K562 (cell line): ENCODE measurements at regions not wholly inside any gene's neighbourhood (a gene's known extent, or its start where the extent isn't known, plus 50 kb on each side); places are given as distances from the start of the nearest gene placed in this dataset.

ENCODE experiments used
- ATAC-seq: fragments of 200-7000 bp; cut with Tn5 transposase; 3 replicates; pipeline ENCODE4 v1.9.1; 2020; ENCODE audit warnings: moderate library complexity
- BruUV-seq: library from RNA; stranded (reverse); fragments of 400-500 nt; replicated peaks from 2 replicates; lab custom pipeline; 2021; lab: Mats Ljungman, UMichigan
- CTCF ChIA-PET: fragments of 300-600 bp; formaldehyde crosslinking; extraction: SDS; loops from one replicate; lab custom pipeline; 2021; ENCODE audit warnings: low intra/inter-chr PET ratio; lab: Yijun Ruan, JAX
- POLR2A ChIA-PET: fragments of 300-600, 350-650 bp; sonication (Branson Sonifier 250); formaldehyde crosslinking; extraction: SDS; loops from one replicate; lab custom pipeline; 2021; ENCODE audit warnings: antibody characterized with exemption, inconsistent platforms; lab: Yijun Ruan, JAX
- DNase-seq, 4 experiments: peaks; one replicate each; pipeline versions ENCODE4 v3.0.0 to v3.0.0-alpha.2; 2011 to 2018; ENCODE audit warnings: low spot score in 3 of 4, mixed read lengths in 3 of 4; ENCODE audit errors: extremely low read depth in 1 of 4
- FAIRE-seq: peaks from 2 replicates; lab custom pipeline; 2011; peaks lifted over from hg19 to GRCh38; lab: Jason Lieb, UNC
- H2AFZ ChIP-seq: 2 replicates; pipeline ENCODE4 v1.6.0; 2011; ENCODE audit warnings: low read depth, low read length, control low read depth, inconsistent platforms
- H3K27ac ChIP-seq: fragments of 200-600 bp; 3 replicates; pipeline ENCODE4 v1.8.0; 2011; ENCODE audit warnings: low read depth, mild to moderate bottlenecking, control low read depth, inconsistent platforms, low read length, moderate library complexity, mixed read lengths; ENCODE audit errors: extremely low read depth
- H3K27me3 ChIP-seq, 2 experiments: fragments of 300-600 bp in 1 of 2; 2 replicates in 1 of 2; 3 replicates in 1 of 2; pipeline versions ENCODE4 v1.6.0 to v1.8.0; 2011; ENCODE audit warnings: inconsistent platforms in 2 of 2, low read length in 2 of 2, mild to moderate bottlenecking in 1 of 2, mixed read lengths in 1 of 2, moderate library complexity in 1 of 2; ENCODE audit not compliant: control insufficient read depth in 2 of 2, insufficient read depth in 2 of 2
- H3K36me3 ChIP-seq: fragments of 300-600 bp; 3 replicates; pipeline ENCODE4 v1.8.0; 2011; ENCODE audit warnings: mild to moderate bottlenecking, low read length, inconsistent platforms; ENCODE audit not compliant: control insufficient read depth, insufficient read depth
- H3K4me1 ChIP-seq, 2 experiments: fragments of 200-600 bp in 1 of 2; replicated peaks in 1 of 2; 2 replicates in 1 of 2; 3 replicates in 1 of 2; pipeline versions ENCODE4 v1.5.1 to v1.8.0; 2011; ENCODE audit warnings: inconsistent platforms in 2 of 2, low read length in 2 of 2, mild to moderate bottlenecking in 1 of 2, mixed read lengths in 1 of 2, moderate library complexity in 1 of 2; ENCODE audit not compliant: control insufficient read depth in 2 of 2, insufficient read depth in 2 of 2
- H3K4me2 ChIP-seq: 2 replicates; pipeline ENCODE4 v1.6.1; 2011; ENCODE audit warnings: low read length, control low read depth, inconsistent platforms, mixed read lengths; ENCODE audit not compliant: insufficient read depth
- H3K4me3 ChIP-seq: fragments of 200-600 bp; sonication (generic), shearing (Covaris generic); 2 replicates; pipeline ENCODE4 v1.5.1; 2016; ENCODE audit warnings: control low read depth, inconsistent platforms
- H3K79me2 ChIP-seq: fragments of 200-600 bp; 3 replicates; pipeline ENCODE4 v1.8.0; 2011; ENCODE audit warnings: low read length, inconsistent platforms; ENCODE audit not compliant: control insufficient read depth, insufficient read depth
- H3K9ac ChIP-seq, 2 experiments: 2 replicates each; pipeline versions ENCODE4 v1.6.0 to v1.6.1; 2011; ENCODE audit warnings: low read depth in 2 of 2, low read length in 2 of 2, control low read depth in 1 of 2, inconsistent platforms in 1 of 2, mild to moderate bottlenecking in 1 of 2, mixed read lengths in 1 of 2; ENCODE audit not compliant: insufficient read depth in 1 of 2
- H3K9me1 ChIP-seq: one replicate; pipeline ENCODE4 v1.6.0; 2011; ENCODE audit warnings: inconsistent platforms, mild to moderate bottlenecking, low read length, moderate library complexity; ENCODE audit not compliant: control insufficient read depth, insufficient read depth
- H3K9me3 ChIP-seq: replicated peaks from 2 replicates; pipeline ENCODE4 v1.5.1; 2011; ENCODE audit warnings: low read depth, low read length, inconsistent platforms; ENCODE audit not compliant: control insufficient read depth, insufficient read depth
- H4K20me1 ChIP-seq: replicated peaks from 2 replicates; pipeline ENCODE4 v1.6.1; 2011; ENCODE audit warnings: low read length, inconsistent platforms, mixed read lengths; ENCODE audit not compliant: control insufficient read depth, insufficient read depth
- ASH1L ChIP-seq: fragments of 450-650 bp; IDR thresholded peaks from 2 replicates; pipeline ENCODE4 v1.6.1; 2018; ENCODE audit warnings: borderline replicate concordance, mild to moderate bottlenecking, low read depth; ENCODE audit not compliant: partially characterized antibody
- HDAC6 ChIP-seq: IDR thresholded peaks from 2 replicates; pipeline ENCODE4 v1.6.1; 2012; ENCODE audit warnings: low read depth, mild to moderate bottlenecking, control low read depth, inconsistent platforms, low read length, moderate library complexity
- NONO ChIP-seq, 2 experiments: fragments of 200-400 bp in 1 of 2; fragments of 450-650 bp in 1 of 2; formaldehyde crosslinking in 1 of 2; IDR thresholded peaks; 2 replicates each; pipeline ENCODE4 v1.6.1; 2017; ENCODE audit warnings: low read depth in 2 of 2, mild to moderate bottlenecking in 2 of 2, moderate library complexity in 2 of 2, low read length in 1 of 2
- RBM39 ChIP-seq: fragments of 200-400 bp; formaldehyde crosslinking; optimal IDR thresholded peaks from 2 replicates; pipeline ENCODE3; 2018; ENCODE audit warnings: low read depth, low read length
- ZC3H4 ChIP-seq: sonication (generic); formaldehyde crosslinking; IDR thresholded peaks from 2 replicates; pipeline ENCODE4 v1.9.0; 2021; ENCODE audit warnings: missing genetic modification reagents, borderline replicate concordance
- ZNF263 ChIP-seq: sonication (generic); formaldehyde crosslinking; IDR thresholded peaks from 2 replicates; pipeline ENCODE4 v1.8.0; 2022; ENCODE audit warnings: mild to moderate bottlenecking, missing genetic modification reagents, borderline replicate concordance
- ZNF311 ChIP-seq: fragments of 250-450 bp; sonication (Bioruptor Pico); IDR thresholded peaks from 2 replicates; pipeline ENCODE4 v1.4.0; 2020; ENCODE audit warnings: mild to moderate bottlenecking, moderate library complexity
- WGBS: fragments of 100-300 bp; shearing (Covaris generic); methylation state at CpG from one replicate; pipeline ENCODE4 v1.1.6; 2016; ENCODE audit warnings: low coverage, mixed read lengths; ENCODE audit not compliant: insufficient coverage; ENCODE audit errors: missing lambda C conversion rate; 5-methylcytosine and 5-hydroxymethylcytosine counted together
- in situ Hi-C: fragments of 300-500 bp; cut with MboI; formaldehyde crosslinking; loops from 4 replicates; pipeline ENCODE4 v1.15.0; 2018; ENCODE audit warnings: inconsistent platforms, mixed read lengths
- intact Hi-C: fragments of 100-400 bp; cut with micrococcal nuclease; formaldehyde crosslinking; loops from 2 replicates; pipeline ENCODE4 v1.14.2; 2022
- TF ChIP-seq, protein P1 (sequence below), 2 experiments: IDR thresholded peaks; 2 replicates each; pipeline ENCODE4 v1.6.1; 2011; ENCODE audit warnings: borderline replicate concordance in 1 of 2, control low read depth in 1 of 2, low read depth in 1 of 2, low read length in 1 of 2, mild to moderate bottlenecking in 1 of 2, mixed read lengths in 1 of 2, moderate library complexity in 1 of 2; ENCODE audit not compliant: insufficient read depth in 1 of 2, insufficient read length in 1 of 2, poor library complexity in 1 of 2, severe bottlenecking in 1 of 2; ENCODE audit errors: extremely low read depth in 1 of 2
- TF ChIP-seq, protein P2 (sequence below): sonication (generic); formaldehyde crosslinking; IDR thresholded peaks from 2 replicates; pipeline ENCODE4 v1.8.0; 2022; ENCODE audit warnings: mild to moderate bottlenecking, missing genetic modification reagents
- TF ChIP-seq, protein P3 (sequence below): fragments of 450-650 bp; IDR thresholded peaks from 2 replicates; pipeline ENCODE4 v1.6.1; 2016; ENCODE audit warnings: borderline replicate concordance

DNA sequence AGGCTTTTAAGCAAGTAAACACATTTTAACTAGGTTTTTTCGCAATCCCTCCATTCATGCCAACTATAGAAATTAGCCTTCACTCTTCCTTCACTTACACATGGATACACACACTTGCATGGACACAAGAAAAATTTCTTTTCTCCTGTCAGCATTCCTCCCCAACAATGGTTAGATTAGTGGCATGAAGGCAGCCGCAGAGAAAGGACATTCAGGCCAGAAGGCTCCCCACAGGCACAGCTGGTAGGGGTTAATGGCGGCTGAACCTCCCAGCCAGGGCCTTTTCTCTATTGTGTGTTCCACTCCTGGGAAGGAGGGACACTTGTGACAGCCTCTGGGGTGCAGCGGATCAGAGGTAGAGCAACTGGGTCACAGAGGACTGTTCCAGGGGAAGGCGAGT, 255.0 kb upstream of the SP8 start:
- Histone ChIP-seq H4K20me1 (no peaks in the 10 kb centered on the region), H3K4me3 (no peak overlapping the region), H3K36me3 (no peaks in the 10 kb centered on the region), H3K9me3 (no peaks in the 10 kb centered on the region), H3K27me3 (no peaks in the 10 kb centered on the region), H3K9me1 (no peaks in the 10 kb centered on the region), H3K79me2 (no peaks in the 10 kb centered on the region), H3K9ac (no peak overlapping the region), H3K27ac (no peak overlapping the region), H2AFZ (no peak overlapping the region)
- no TSS peak for BruUV-seq
- DNase-seq (no peak), ATAC-seq (no peak), FAIRE-seq (no peak)
- in situ Hi-C loops: no loop called here
- POLR2A ChIA-PET: no interaction called here
- CTCF ChIA-PET: no interaction called here
- 3% methylated on average over 5 of the region's 5 CpGs for WGBS
- no peak for TF ChIP-seq HDAC6
- TF ChIP-seq, protein P1, sequence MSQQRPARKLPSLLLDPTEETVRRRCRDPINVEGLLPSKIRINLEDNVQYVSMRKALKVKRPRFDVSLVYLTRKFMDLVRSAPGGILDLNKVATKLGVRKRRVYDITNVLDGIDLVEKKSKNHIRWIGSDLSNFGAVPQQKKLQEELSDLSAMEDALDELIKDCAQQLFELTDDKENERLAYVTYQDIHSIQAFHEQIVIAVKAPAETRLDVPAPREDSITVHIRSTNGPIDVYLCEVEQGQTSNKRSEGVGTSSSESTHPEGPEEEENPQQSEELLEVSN (IDR thresholded peaks at IDR 0.05; ENCODE audit: borderline replicate concordance in 1 of 2, extremely low read depth in 1 of 2, insufficient read depth in 1 of 2, insufficient read length in 1 of 2, low read depth in 1 of 2, low read length in 1 of 2, poor library complexity in 1 of 2, severe bottlenecking in 1 of 2): no peak
- no peak for TF ChIP-seq ASH1L
- TF ChIP-seq RBM39: no peak
- TF ChIP-seq, protein P2, sequence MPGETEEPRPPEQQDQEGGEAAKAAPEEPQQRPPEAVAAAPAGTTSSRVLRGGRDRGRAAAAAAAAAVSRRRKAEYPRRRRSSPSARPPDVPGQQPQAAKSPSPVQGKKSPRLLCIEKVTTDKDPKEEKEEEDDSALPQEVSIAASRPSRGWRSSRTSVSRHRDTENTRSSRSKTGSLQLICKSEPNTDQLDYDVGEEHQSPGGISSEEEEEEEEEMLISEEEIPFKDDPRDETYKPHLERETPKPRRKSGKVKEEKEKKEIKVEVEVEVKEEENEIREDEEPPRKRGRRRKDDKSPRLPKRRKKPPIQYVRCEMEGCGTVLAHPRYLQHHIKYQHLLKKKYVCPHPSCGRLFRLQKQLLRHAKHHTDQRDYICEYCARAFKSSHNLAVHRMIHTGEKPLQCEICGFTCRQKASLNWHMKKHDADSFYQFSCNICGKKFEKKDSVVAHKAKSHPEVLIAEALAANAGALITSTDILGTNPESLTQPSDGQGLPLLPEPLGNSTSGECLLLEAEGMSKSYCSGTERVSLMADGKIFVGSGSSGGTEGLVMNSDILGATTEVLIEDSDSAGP (CRISPR knock-in tag): no peak
- TF ChIP-seq NONO (IDR thresholded peaks at IDR 0.05; ENCODE audit: low read depth in 2 of 2, low read length in 1 of 2): no peak
- no peak for TF ChIP-seq ZNF311
- TF ChIP-seq, protein P3, sequence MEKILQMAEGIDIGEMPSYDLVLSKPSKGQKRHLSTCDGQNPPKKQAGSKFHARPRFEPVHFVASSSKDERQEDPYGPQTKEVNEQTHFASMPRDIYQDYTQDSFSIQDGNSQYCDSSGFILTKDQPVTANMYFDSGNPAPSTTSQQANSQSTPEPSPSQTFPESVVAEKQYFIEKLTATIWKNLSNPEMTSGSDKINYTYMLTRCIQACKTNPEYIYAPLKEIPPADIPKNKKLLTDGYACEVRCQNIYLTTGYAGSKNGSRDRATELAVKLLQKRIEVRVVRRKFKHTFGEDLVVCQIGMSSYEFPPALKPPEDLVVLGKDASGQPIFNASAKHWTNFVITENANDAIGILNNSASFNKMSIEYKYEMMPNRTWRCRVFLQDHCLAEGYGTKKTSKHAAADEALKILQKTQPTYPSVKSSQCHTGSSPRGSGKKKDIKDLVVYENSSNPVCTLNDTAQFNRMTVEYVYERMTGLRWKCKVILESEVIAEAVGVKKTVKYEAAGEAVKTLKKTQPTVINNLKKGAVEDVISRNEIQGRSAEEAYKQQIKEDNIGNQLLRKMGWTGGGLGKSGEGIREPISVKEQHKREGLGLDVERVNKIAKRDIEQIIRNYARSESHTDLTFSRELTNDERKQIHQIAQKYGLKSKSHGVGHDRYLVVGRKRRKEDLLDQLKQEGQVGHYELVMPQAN: no peak
- no peak for TF ChIP-seq ZNF263 (CRISPR knock-in tag)
- no peak for TF ChIP-seq ZC3H4
- TF ChIP-seq, all 486 proteins: peak for 0
- intact Hi-C loops: no loop called here
- no peak overlapping the region for H3K4me2 ChIP-seq
- H3K4me1 ChIP-seq: no peaks in the 10 kb centered on the region
